Activated CD8-positive, alpha-beta memory T cell treated with anti-CD3 and anti-CD28 coated beads, Interleukin-2, amount 10 ng/mL, durations not matched to agents 7 days and 5 days (primary cell): ENCODE measurements at regions not wholly inside any gene's neighbourhood (a gene's known extent, or its start where the extent isn't known, plus 50 kb on each side); places are given as distances from the start of the nearest gene placed in this dataset.

Experiments used
- ATAC-seq: fragments of 150-1000 bp; cut with Tn5 transposase; one replicate; pipeline ENCODE4 v1.10.0; 2021; ENCODE audit warnings: moderate library complexity
- CTCF ChIA-PET: fragments of 350-600 bp; sonication (Branson Sonifier 250); formaldehyde crosslinking; loops from one replicate; lab custom pipeline; 2021; ENCODE audit warnings: antibody characterized with exemption; lab: Charles Lee
- DNase-seq: peaks from one replicate; pipeline ENCODE4 v3.0.0-alpha.2; 2020
- H3K27ac Mint-ChIP-seq: one replicate; pipeline ENCODE4 v1.8.0; 2021; ENCODE audit warnings: mild to moderate bottlenecking, mixed read lengths
- H3K27me3 Mint-ChIP-seq: one replicate; pipeline ENCODE4 v1.8.0; 2021; ENCODE audit warnings: mixed read lengths
- H3K36me3 Mint-ChIP-seq: one replicate; pipeline ENCODE4 v1.8.0; 2021; ENCODE audit warnings: mild to moderate bottlenecking, mixed read lengths
- H3K4me1 Mint-ChIP-seq: one replicate; pipeline ENCODE4 v1.8.0; 2021; ENCODE audit warnings: mixed read lengths
- H3K4me3 Mint-ChIP-seq: one replicate; pipeline ENCODE4 v1.8.0; 2021; ENCODE audit warnings: mild to moderate bottlenecking, moderate library complexity, mixed read lengths
- H3K9me3 Mint-ChIP-seq: one replicate; pipeline ENCODE4 v1.8.0; 2022; ENCODE audit warnings: low read depth, mixed read lengths

GRCh38 chr16:48105976-48106375 lies 49.8 kb downstream of the ABCC12 start:
- H3K27ac Mint-ChIP-seq = no peak overlapping the region
- CTCF ChIA-PET = no interaction called here
- peaks cover 7% of the 10 kb centered on the region for H3K4me1 Mint-ChIP-seq
- peaks cover 20% of the 10 kb centered on the region for H3K27me3 Mint-ChIP-seq
- DNase-seq (no peak), ATAC-seq (no peak)
- H3K9me3 Mint-ChIP-seq = no peaks in the 10 kb centered on the region
- H3K36me3 Mint-ChIP-seq = no peaks in the 10 kb centered on the region
- H3K4me3 Mint-ChIP-seq = no peak overlapping the region

- Mint-ChIP-seq H3K4me1 (peaks cover 9% of the 10 kb centered on the region), H3K27me3 (peaks cover 20% of the 10 kb centered on the region), H3K9me3 (no peaks in the 10 kb centered on the region), H3K27ac (no peak overlapping the region), H3K36me3 (no peaks in the 10 kb centered on the region), H3K4me3 (no peak overlapping the region)
- CTCF ChIA-PET = no interaction called here
- ATAC-seq = no peak
- DNase-seq = no peak
Measured at GRCh38 chr16:48105456-48105855, 50.3 kb downstream of the ABCC12 start.

- ATAC-seq = no peak
- H3K27ac Mint-ChIP-seq = no peak overlapping the region
- no peaks in the 10 kb centered on the region for H3K36me3 Mint-ChIP-seq
- peaks cover 18% of the 10 kb centered on the region for H3K27me3 Mint-ChIP-seq
- CTCF ChIA-PET = no interaction called here
- H3K9me3 Mint-ChIP-seq = no peaks in the 10 kb centered on the region
- DNase-seq = no peak
- H3K4me1 Mint-ChIP-seq = peaks cover 9% of the 10 kb centered on the region
- no peak overlapping the region for H3K4me3 Mint-ChIP-seq
Measured at GRCh38 chr16:48103591-48103990, 52.2 kb downstream of the ABCC12 start.

GRCh38 chr16:48102083-48103008 lies 53.4 kb downstream of the ABCC12 start:
- no peak for DNase-seq
- H3K9me3 Mint-ChIP-seq = no peaks in the 10 kb centered on the region
- no peaks in the 10 kb centered on the region for H3K36me3 Mint-ChIP-seq
- H3K4me3 Mint-ChIP-seq = no peak overlapping the region
- peaks cover 18% of the 10 kb centered on the region for H3K27me3 Mint-ChIP-seq
- no peak for ATAC-seq
- H3K4me1 Mint-ChIP-seq = peaks cover 9% of the 10 kb centered on the region
- CTCF ChIA-PET = no interaction called here
- H3K27ac Mint-ChIP-seq = no peak overlapping the region

- H3K27ac Mint-ChIP-seq = no peak overlapping the region
- DNase-seq (peak; percentile 41), ATAC-seq (peak; percentile 36)
- no peak overlapping the region for H3K4me3 Mint-ChIP-seq
- H3K27me3 Mint-ChIP-seq = peaks cover 18% of the 10 kb centered on the region
- CTCF ChIA-PET = interaction anchor here (0.9 kb wide), 1 partner anchor 14 kb away, joined by 3 read pairs; no protein-coding TSS in a partner anchor
- peaks cover 9% of the 10 kb centered on the region for H3K4me1 Mint-ChIP-seq
- H3K36me3 Mint-ChIP-seq = no peaks in the 10 kb centered on the region
- H3K9me3 Mint-ChIP-seq = no peaks in the 10 kb centered on the region
Measured at GRCh38 chr16:48101069-48101674, 54.6 kb downstream of the ABCC12 start.

- Mint-ChIP-seq H3K27ac (no peak overlapping the region), H3K27me3 (peaks cover 18% of the 10 kb centered on the region), H3K36me3 (no peaks in the 10 kb centered on the region), H3K9me3 (no peaks in the 10 kb centered on the region), H3K4me3 (no peak overlapping the region), H3K4me1 (peaks cover 9% of the 10 kb centered on the region)
- ATAC-seq (no peak), DNase-seq (no peak)
- CTCF ChIA-PET = no interaction called here
Measured at GRCh38 chr16:48099455-48099854, 56.3 kb downstream of the ABCC12 start.

- CTCF ChIA-PET = interaction anchor here (0.6 kb wide), 2 partner anchors 568 to 1235 kb away, joined by 3 read pairs; no protein-coding TSS in a partner anchor
Measured at GRCh38 chr16:48098472-48098871, 57.3 kb downstream of the ABCC12 start.

GRCh38 chr16:48091117-48091516 lies 64.7 kb downstream of the ABCC12 start:
- no peak overlapping the region for H3K27ac Mint-ChIP-seq
- peaks cover 18% of the 10 kb centered on the region for H3K27me3 Mint-ChIP-seq
- DNase-seq (no peak), ATAC-seq (no peak)
- CTCF ChIA-PET = no interaction called here
- no peaks in the 10 kb centered on the region for H3K4me1 Mint-ChIP-seq
- no peaks in the 10 kb centered on the region for H3K36me3 Mint-ChIP-seq
- no peaks in the 10 kb centered on the region for H3K9me3 Mint-ChIP-seq
- no peak overlapping the region for H3K4me3 Mint-ChIP-seq

More at GRCh38 chr16:48098472-48098871, 57.3 kb downstream of the ABCC12 start:
- DNase-seq (no peak), ATAC-seq (no peak)
- Mint-ChIP-seq H3K4me1 (peaks cover 9% of the 10 kb centered on the region), H3K4me3 (no peak overlapping the region), H3K27me3 (peaks cover 18% of the 10 kb centered on the region), H3K36me3 (no peaks in the 10 kb centered on the region), H3K27ac (no peak overlapping the region), H3K9me3 (no peaks in the 10 kb centered on the region)

GRCh38 chr16:48089053-48089792 lies 66.6 kb downstream of the ABCC12 start:
- ATAC-seq = no peak
- Mint-ChIP-seq H3K27ac (no peak overlapping the region), H3K36me3 (no peaks in the 10 kb centered on the region), H3K27me3 (peaks cover 18% of the 10 kb centered on the region), H3K4me1 (no peaks in the 10 kb centered on the region), H3K9me3 (no peaks in the 10 kb centered on the region), H3K4me3 (no peak overlapping the region)
- CTCF ChIA-PET = interaction anchor here (0.7 kb wide), 1 partner anchor 1058 kb away, joined by 3 read pairs; no protein-coding TSS in a partner anchor
- no peak for DNase-seq

GRCh38 chr16:48087639-48088038 lies 68.2 kb downstream of the ABCC12 start:
- H3K4me3 Mint-ChIP-seq = no peak overlapping the region
- ATAC-seq = no peak
- H3K36me3 Mint-ChIP-seq = no peaks in the 10 kb centered on the region
- CTCF ChIA-PET = interaction anchor here (0.6 kb wide), 1 partner anchor 13 kb away, joined by 3 read pairs; no protein-coding TSS in a partner anchor
- no peak for DNase-seq
- H3K4me1 Mint-ChIP-seq = no peaks in the 10 kb centered on the region
- peaks cover 16% of the 10 kb centered on the region for H3K27me3 Mint-ChIP-seq
- H3K9me3 Mint-ChIP-seq = no peaks in the 10 kb centered on the region
- H3K27ac Mint-ChIP-seq = no peak overlapping the region

- H3K9me3 Mint-ChIP-seq = no peaks in the 10 kb centered on the region
- peaks cover 16% of the 10 kb centered on the region for H3K27me3 Mint-ChIP-seq
- DNase-seq = no peak
- no peaks in the 10 kb centered on the region for H3K4me1 Mint-ChIP-seq
- ATAC-seq = no peak
- H3K36me3 Mint-ChIP-seq = no peaks in the 10 kb centered on the region
- no peak overlapping the region for H3K27ac Mint-ChIP-seq
- CTCF ChIA-PET = no interaction called here
- H3K4me3 Mint-ChIP-seq = no peak overlapping the region
Measured at GRCh38 chr16:48086422-48086821, 69.4 kb downstream of the ABCC12 start.

- Mint-ChIP-seq H3K4me3 (no peak overlapping the region), H3K4me1 (no peaks in the 10 kb centered on the region), H3K27ac (no peak overlapping the region), H3K36me3 (no peaks in the 10 kb centered on the region), H3K9me3 (no peaks in the 10 kb centered on the region), H3K27me3 (peaks cover 14% of the 10 kb centered on the region)
- CTCF ChIA-PET = no interaction called here
- ATAC-seq (no peak), DNase-seq (no peak)
Measured at GRCh38 chr16:48085729-48086128, 70.1 kb downstream of the ABCC12 start.

GRCh38 chr16:48084826-48085225 lies 71.0 kb downstream of the ABCC12 start:
- H3K4me1 Mint-ChIP-seq = no peaks in the 10 kb centered on the region
- peaks cover 14% of the 10 kb centered on the region for H3K27me3 Mint-ChIP-seq
- H3K9me3 Mint-ChIP-seq = no peaks in the 10 kb centered on the region
- ATAC-seq = no peak
- no peak overlapping the region for H3K4me3 Mint-ChIP-seq
- H3K36me3 Mint-ChIP-seq = no peaks in the 10 kb centered on the region
- no peak for DNase-seq
- H3K27ac Mint-ChIP-seq = no peak overlapping the region
- CTCF ChIA-PET = no interaction called here
